WTC11 (cell line): ENCODE measurements at regions not wholly inside any gene's neighbourhood (a gene's known extent, or its start where the extent isn't known, plus 50 kb on each side); places are given as distances from the start of the nearest gene placed in this dataset.

Experiments used
- ATAC-seq: fragments of 200-7000 bp; cut with Tn5 transposase; 2 replicates; pipeline ENCODE4 v1.10.0; 2021; ENCODE audit warnings: mild to moderate bottlenecking, moderate library complexity
- CTCF ChIA-PET: fragments of 300-600 bp; sonication (Branson Sonifier 250); formaldehyde crosslinking; loops from one replicate; lab custom pipeline; 2021; ENCODE audit warnings: antibody characterized with exemption; lab: Charles Lee
- POLR2A ChIA-PET: fragments of 350-600 bp; sonication (Branson Sonifier 250); formaldehyde crosslinking; loops from one replicate; lab custom pipeline; 2021; ENCODE audit warnings: antibody characterized with exemption; lab: Charles Lee
- DNase-seq: peaks from one replicate; pipeline ENCODE4 v3.0.0; 2021; ENCODE audit warnings: low spot score
- H3K27ac Mint-ChIP-seq: 2 replicates; pipeline ENCODE4 v1.8.0; 2021; ENCODE audit warnings: mixed read lengths
- H3K27me3 Mint-ChIP-seq: 2 replicates; pipeline ENCODE4 v1.8.0; 2021; ENCODE audit warnings: low read depth, mild to moderate bottlenecking, moderate library complexity, mixed read lengths
- H3K36me3 Mint-ChIP-seq: 2 replicates; pipeline ENCODE4 v1.8.0; 2021; ENCODE audit warnings: mixed read lengths
- H3K4me1 Mint-ChIP-seq: 2 replicates; pipeline ENCODE4 v1.8.0; 2022; ENCODE audit warnings: mixed read lengths
- H3K4me3 Mint-ChIP-seq: 2 replicates; pipeline ENCODE4 v1.8.0; 2021; ENCODE audit warnings: mild to moderate bottlenecking, moderate library complexity, mixed read lengths
- H3K9me3 Mint-ChIP-seq: 2 replicates; pipeline ENCODE4 v1.8.0; 2021; ENCODE audit warnings: mixed read lengths
- AR ChIP-seq: fragments of 250-450 bp; sonication (Bioruptor Pico); IDR thresholded peaks from 2 replicates; pipeline ENCODE4 v1.9.0; 2021; ENCODE audit warnings: mild to moderate bottlenecking
- ATF2 ChIP-seq: sonication (generic); formaldehyde crosslinking; IDR thresholded peaks from 2 replicates; pipeline ENCODE4 v1.8.1; 2022; ENCODE audit warnings: low read depth, missing genetic modification reagents, borderline replicate concordance
- FOXJ3 ChIP-seq: sonication (generic); formaldehyde crosslinking; IDR thresholded peaks from 2 replicates; pipeline ENCODE4 v1.9.0; 2021; ENCODE audit warnings: missing genetic modification reagents, mild to moderate bottlenecking, borderline replicate concordance
- IRF2 ChIP-seq: sonication (generic); formaldehyde crosslinking; IDR thresholded peaks from 2 replicates; pipeline ENCODE4 v1.8.0; 2022; ENCODE audit warnings: low read depth, missing genetic modification reagents, borderline replicate concordance
- JUN ChIP-seq: sonication (generic); formaldehyde crosslinking; IDR thresholded peaks from 2 replicates; pipeline ENCODE4 v1.8.0; 2023; ENCODE audit warnings: mild to moderate bottlenecking, missing genetic modification reagents
- NR2C2 ChIP-seq: sonication (generic); formaldehyde crosslinking; IDR thresholded peaks from 2 replicates; pipeline ENCODE4 v1.8.0; 2022; ENCODE audit warnings: mild to moderate bottlenecking, missing genetic modification reagents
- SMAD3 ChIP-seq: sonication (generic); formaldehyde crosslinking; IDR thresholded peaks from 2 replicates; pipeline ENCODE4 v1.8.0; 2022; ENCODE audit warnings: missing genetic modification reagents, mild to moderate bottlenecking, borderline replicate concordance
- TP53 ChIP-seq: sonication (generic); formaldehyde crosslinking; IDR thresholded peaks from 2 replicates; pipeline ENCODE4 v1.8.1; 2023; ENCODE audit warnings: mild to moderate bottlenecking, missing genetic modification reagents
- ZNF138 ChIP-seq: sonication (generic); formaldehyde crosslinking; conservative IDR thresholded peaks from 2 replicates; pipeline ENCODE4 v1.8.1; 2022; ENCODE audit warnings: mild to moderate bottlenecking, moderate library complexity, missing genetic modification reagents
- ZNF219 ChIP-seq: sonication (generic); formaldehyde crosslinking; IDR thresholded peaks from 2 replicates; pipeline ENCODE4 v1.8.0; 2023; ENCODE audit warnings: missing genetic modification reagents, mild to moderate bottlenecking, borderline replicate concordance
- ZNF232 ChIP-seq: sonication (generic); formaldehyde crosslinking; IDR thresholded peaks from 2 replicates; pipeline ENCODE4 v1.8.0; 2022; ENCODE audit warnings: mild to moderate bottlenecking, missing genetic modification reagents
- ZNF317 ChIP-seq: sonication (generic); formaldehyde crosslinking; IDR thresholded peaks from 2 replicates; pipeline ENCODE4 v1.8.1; 2023; ENCODE audit warnings: low read depth, mild to moderate bottlenecking, moderate library complexity, missing genetic modification reagents, borderline replicate concordance
- ZNF423 ChIP-seq: fragments of 250-450 bp; sonication (Bioruptor Pico); IDR thresholded peaks from 2 replicates; pipeline ENCODE4 v2.1.2; 2022; ENCODE audit warnings: mild to moderate bottlenecking, moderate library complexity
- TF ChIP-seq, protein P1 (sequence below): sonication (generic); formaldehyde crosslinking; IDR thresholded peaks from 2 replicates; pipeline ENCODE4 v1.8.1; 2023; ENCODE audit warnings: mild to moderate bottlenecking, missing genetic modification reagents
- TF ChIP-seq, protein P2 (sequence below): sonication (generic); formaldehyde crosslinking; IDR thresholded peaks from 2 replicates; pipeline ENCODE4 v1.8.1; 2023; ENCODE audit warnings: mild to moderate bottlenecking, missing genetic modification reagents, borderline replicate concordance
- TF ChIP-seq, protein P3 (sequence below): sonication (generic); formaldehyde crosslinking; IDR thresholded peaks from 2 replicates; pipeline ENCODE4 v1.8.1; 2023; ENCODE audit warnings: mild to moderate bottlenecking, missing genetic modification reagents, moderate library complexity
- TF ChIP-seq, protein P4 (sequence below): sonication (generic); formaldehyde crosslinking; IDR thresholded peaks from 2 replicates; pipeline ENCODE4 v1.8.0; 2022; ENCODE audit warnings: mild to moderate bottlenecking, missing genetic modification reagents

DNA sequence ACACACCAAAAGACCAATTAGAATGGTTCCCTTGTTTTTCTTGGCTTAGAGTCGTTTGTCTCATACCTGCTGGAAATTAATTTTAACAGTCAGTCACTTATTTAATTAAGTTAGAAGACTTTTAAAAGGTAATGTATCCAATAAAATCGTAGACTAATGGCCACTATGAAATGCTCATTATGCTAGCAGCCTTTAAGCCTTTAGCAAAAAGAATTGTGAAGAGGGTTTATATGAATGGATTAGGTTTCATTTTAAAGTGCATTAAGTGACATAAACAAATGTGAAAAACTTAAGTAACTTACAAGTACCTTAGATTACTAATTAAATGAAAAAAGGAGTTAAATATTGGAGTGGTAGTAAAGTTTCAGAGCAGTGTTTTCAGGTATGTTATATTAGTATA lies 139.6 kb downstream of the RXFP2 start:
- no peaks in the 10 kb centered on the region for H3K9me3 Mint-ChIP-seq
- POLR2A ChIA-PET, result no interaction called here
- TF ChIP-seq ZNF138 (CRISPR knock-in tag), result no peak
- TF ChIP-seq ATF2 (CRISPR knock-in tag), result no peak
- TF ChIP-seq, protein P1, sequence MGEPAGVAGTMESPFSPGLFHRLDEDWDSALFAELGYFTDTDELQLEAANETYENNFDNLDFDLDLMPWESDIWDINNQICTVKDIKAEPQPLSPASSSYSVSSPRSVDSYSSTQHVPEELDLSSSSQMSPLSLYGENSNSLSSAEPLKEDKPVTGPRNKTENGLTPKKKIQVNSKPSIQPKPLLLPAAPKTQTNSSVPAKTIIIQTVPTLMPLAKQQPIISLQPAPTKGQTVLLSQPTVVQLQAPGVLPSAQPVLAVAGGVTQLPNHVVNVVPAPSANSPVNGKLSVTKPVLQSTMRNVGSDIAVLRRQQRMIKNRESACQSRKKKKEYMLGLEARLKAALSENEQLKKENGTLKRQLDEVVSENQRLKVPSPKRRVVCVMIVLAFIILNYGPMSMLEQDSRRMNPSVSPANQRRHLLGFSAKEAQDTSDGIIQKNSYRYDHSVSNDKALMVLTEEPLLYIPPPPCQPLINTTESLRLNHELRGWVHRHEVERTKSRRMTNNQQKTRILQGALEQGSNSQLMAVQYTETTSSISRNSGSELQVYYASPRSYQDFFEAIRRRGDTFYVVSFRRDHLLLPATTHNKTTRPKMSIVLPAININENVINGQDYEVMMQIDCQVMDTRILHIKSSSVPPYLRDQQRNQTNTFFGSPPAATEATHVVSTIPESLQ (CRISPR knock-in tag), result no peak
- no peak for TF ChIP-seq ZNF219 (CRISPR knock-in tag)
- no peak for TF ChIP-seq TP53 (CRISPR knock-in tag)
- no peak for TF ChIP-seq ZNF423 (CRISPR knock-in tag)
- no peak for TF ChIP-seq FOXJ3 (CRISPR knock-in tag)
- TF ChIP-seq JUN (CRISPR knock-in tag), result no peak
- no peak for TF ChIP-seq ZNF317
- TF ChIP-seq, protein P2, sequence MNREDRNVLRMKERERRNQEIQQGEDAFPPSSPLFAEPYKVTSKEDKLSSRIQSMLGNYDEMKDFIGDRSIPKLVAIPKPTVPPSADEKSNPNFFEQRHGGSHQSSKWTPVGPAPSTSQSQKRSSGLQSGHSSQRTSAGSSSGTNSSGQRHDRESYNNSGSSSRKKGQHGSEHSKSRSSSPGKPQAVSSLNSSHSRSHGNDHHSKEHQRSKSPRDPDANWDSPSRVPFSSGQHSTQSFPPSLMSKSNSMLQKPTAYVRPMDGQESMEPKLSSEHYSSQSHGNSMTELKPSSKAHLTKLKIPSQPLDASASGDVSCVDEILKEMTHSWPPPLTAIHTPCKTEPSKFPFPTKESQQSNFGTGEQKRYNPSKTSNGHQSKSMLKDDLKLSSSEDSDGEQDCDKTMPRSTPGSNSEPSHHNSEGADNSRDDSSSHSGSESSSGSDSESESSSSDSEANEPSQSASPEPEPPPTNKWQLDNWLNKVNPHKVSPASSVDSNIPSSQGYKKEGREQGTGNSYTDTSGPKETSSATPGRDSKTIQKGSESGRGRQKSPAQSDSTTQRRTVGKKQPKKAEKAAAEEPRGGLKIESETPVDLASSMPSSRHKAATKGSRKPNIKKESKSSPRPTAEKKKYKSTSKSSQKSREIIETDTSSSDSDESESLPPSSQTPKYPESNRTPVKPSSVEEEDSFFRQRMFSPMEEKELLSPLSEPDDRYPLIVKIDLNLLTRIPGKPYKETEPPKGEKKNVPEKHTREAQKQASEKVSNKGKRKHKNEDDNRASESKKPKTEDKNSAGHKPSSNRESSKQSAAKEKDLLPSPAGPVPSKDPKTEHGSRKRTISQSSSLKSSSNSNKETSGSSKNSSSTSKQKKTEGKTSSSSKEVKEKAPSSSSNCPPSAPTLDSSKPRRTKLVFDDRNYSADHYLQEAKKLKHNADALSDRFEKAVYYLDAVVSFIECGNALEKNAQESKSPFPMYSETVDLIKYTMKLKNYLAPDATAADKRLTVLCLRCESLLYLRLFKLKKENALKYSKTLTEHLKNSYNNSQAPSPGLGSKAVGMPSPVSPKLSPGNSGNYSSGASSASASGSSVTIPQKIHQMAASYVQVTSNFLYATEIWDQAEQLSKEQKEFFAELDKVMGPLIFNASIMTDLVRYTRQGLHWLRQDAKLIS (CRISPR knock-in tag), result no peak
- no peak for TF ChIP-seq IRF2 (CRISPR knock-in tag)
- no peak for TF ChIP-seq AR (CRISPR knock-in tag)
- TF ChIP-seq, protein P3, sequence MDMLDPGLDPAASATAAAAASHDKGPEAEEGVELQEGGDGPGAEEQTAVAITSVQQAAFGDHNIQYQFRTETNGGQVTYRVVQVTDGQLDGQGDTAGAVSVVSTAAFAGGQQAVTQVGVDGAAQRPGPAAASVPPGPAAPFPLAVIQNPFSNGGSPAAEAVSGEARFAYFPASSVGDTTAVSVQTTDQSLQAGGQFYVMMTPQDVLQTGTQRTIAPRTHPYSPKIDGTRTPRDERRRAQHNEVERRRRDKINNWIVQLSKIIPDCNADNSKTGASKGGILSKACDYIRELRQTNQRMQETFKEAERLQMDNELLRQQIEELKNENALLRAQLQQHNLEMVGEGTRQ (CRISPR knock-in tag), result no peak
- no peak for TF ChIP-seq NR2C2 (CRISPR knock-in tag)
- TF ChIP-seq ZNF232, result no peak
- TF ChIP-seq, protein P4, sequence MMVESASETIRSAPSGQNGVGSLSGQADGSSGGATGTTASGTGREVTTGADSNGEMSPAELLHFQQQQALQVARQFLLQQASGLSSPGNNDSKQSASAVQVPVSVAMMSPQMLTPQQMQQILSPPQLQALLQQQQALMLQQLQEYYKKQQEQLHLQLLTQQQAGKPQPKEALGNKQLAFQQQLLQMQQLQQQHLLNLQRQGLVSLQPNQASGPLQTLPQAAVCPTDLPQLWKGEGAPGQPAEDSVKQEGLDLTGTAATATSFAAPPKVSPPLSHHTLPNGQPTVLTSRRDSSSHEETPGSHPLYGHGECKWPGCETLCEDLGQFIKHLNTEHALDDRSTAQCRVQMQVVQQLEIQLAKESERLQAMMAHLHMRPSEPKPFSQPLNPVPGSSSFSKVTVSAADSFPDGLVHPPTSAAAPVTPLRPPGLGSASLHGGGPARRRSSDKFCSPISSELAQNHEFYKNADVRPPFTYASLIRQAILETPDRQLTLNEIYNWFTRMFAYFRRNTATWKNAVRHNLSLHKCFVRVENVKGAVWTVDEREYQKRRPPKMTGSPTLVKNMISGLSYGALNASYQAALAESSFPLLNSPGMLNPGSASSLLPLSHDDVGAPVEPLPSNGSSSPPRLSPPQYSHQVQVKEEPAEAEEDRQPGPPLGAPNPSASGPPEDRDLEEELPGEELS (CRISPR knock-in tag), result no peak
- no peak for TF ChIP-seq SMAD3 (CRISPR knock-in tag)
- TF ChIP-seq, all 79 proteins: peak for 0
- CTCF ChIA-PET, result no interaction called here
- H3K4me3 Mint-ChIP-seq, result no peak overlapping the region
- H3K4me1 Mint-ChIP-seq, result no peaks in the 10 kb centered on the region
- DNase-seq (no peak), ATAC-seq (no peak)
- no peaks in the 10 kb centered on the region for H3K36me3 Mint-ChIP-seq
- H3K27me3 Mint-ChIP-seq, result no peaks in the 10 kb centered on the region
- H3K27ac Mint-ChIP-seq, result no peak overlapping the region
